Cerebellar nuclear complex (tissue), 1 donor: ENCODE measurements at regions not wholly inside any gene's neighbourhood (a gene's known extent, or its start where the extent isn't known, plus 50 kb on each side); places are given as distances from the start of the nearest gene placed in this dataset.
"Not testable (repeated sequence)": the region's sequence is repeated elsewhere in the genome, so short reads cannot be mapped to it uniquely, and the experiment has no call there.

Experiments used
- DNase-seq, 2 experiments: peaks; one replicate each; lab custom pipeline; 2025; lab: John Stamatoyannopoulos, UW

- no peak for DNase-seq
Measured at GRCh38 chr11:129503646-129504045, 128.0 kb downstream of the BARX2 start.

- DNase-seq = no peak
Measured at GRCh38 chr11:129505266-129505665, 129.6 kb downstream of the BARX2 start.

GRCh38 chr11:129508163-129508562, 132.5 kb downstream of the BARX2 start:
- DNase-seq = no peak

- no peak for DNase-seq
Measured at GRCh38 chr11:129528296-129528695, 152.6 kb downstream of the BARX2 start.

GRCh38 chr11:129530154-129530895, 154.7 kb downstream of the BARX2 start:
- DNase-seq = no peak

- DNase-seq = no peak
Measured at GRCh38 chr11:129533395-129533794, 157.7 kb downstream of the BARX2 start.

GRCh38 chr11:129536338-129536737, 160.7 kb downstream of the BARX2 start:
- no peak for DNase-seq

GRCh38 chr11:129538323-129538722, 162.7 kb downstream of the BARX2 start:
- no peak for DNase-seq

GRCh38 chr11:129543515-129544290, 168.1 kb downstream of the BARX2 start:
- DNase-seq = no peak

GRCh38 chr11:129544691-129545090, 169.0 kb downstream of the BARX2 start:
- DNase-seq = no peak

GRCh38 chr11:129546266-129546665, 170.6 kb downstream of the BARX2 start:
- no peak for DNase-seq

GRCh38 chr11:129557421-129557820, 181.8 kb downstream of the BARX2 start:
- no peak for DNase-seq

- DNase-seq = no peak
Measured at GRCh38 chr11:129569007-129569406, 193.4 kb downstream of the BARX2 start.

- not testable (repeated sequence) for DNase-seq
Measured at GRCh38 chr11:129572667-129573066, 197.0 kb downstream of the BARX2 start.

- no peak for DNase-seq
Measured at GRCh38 chr11:129573161-129573560, 197.5 kb downstream of the BARX2 start.

GRCh38 chr11:129574431-129574830, 198.8 kb downstream of the BARX2 start:
- no peak for DNase-seq

GRCh38 chr11:129576652-129577051, 201.0 kb downstream of the BARX2 start:
- no peak for DNase-seq

GRCh38 chr11:129578006-129578405, 202.4 kb downstream of the BARX2 start:
- peak in 1 of 2 experiments; percentile 34 for DNase-seq

GRCh38 chr11:129580278-129580677, 204.6 kb downstream of the BARX2 start:
- no peak for DNase-seq

GRCh38 chr11:129584316-129584715, 208.7 kb downstream of the BARX2 start:
- DNase-seq = no peak

- DNase-seq = no peak
Measured at GRCh38 chr11:129589190-129589860, 213.7 kb downstream of the BARX2 start.

- DNase-seq = no peak
Measured at GRCh38 chr11:129590030-129590752, 214.5 kb downstream of the BARX2 start.
